H1 (cell line): ENCODE measurements at regions not wholly inside any gene's neighbourhood (a gene's known extent, or its start where the extent isn't known, plus 50 kb on each side); places are given as distances from the start of the nearest gene placed in this dataset.

Experiments
- CBX8 ChIP-seq: fragments of 300-800, 300-1000 bp; sonication (generic); IDR thresholded peaks from 2 replicates; pipeline ENCODE4 v1.7.1; 2016; ENCODE audit warnings: low read depth, low read length, borderline replicate concordance
- CTBP2 ChIP-seq: IDR thresholded peaks from 2 replicates; pipeline ENCODE4 v1.7.0; 2011; ENCODE audit warnings: borderline replicate concordance, mild to moderate bottlenecking, moderate library complexity, mixed read lengths, low read length; ENCODE audit not compliant: insufficient read depth, insufficient read length
- HDAC2 ChIP-seq, 2 experiments: fragments of 300-600 bp in 1 of 2; sonication (generic) in 1 of 2; IDR thresholded peaks; 2 replicates each; pipeline ENCODE4 v1.6.1; 2011 to 2012; ENCODE audit warnings: low read depth in 2 of 2, low read length in 2 of 2, mild to moderate bottlenecking in 2 of 2, moderate library complexity in 2 of 2, borderline replicate concordance in 1 of 2, inconsistent platforms in 1 of 2
- KDM1A ChIP-seq: fragments of 200-600, 300-600 bp; sonication (generic); IDR thresholded peaks from 2 replicates; pipeline ENCODE4 v1.7.1; 2016; ENCODE audit warnings: mild to moderate bottlenecking, low read length, borderline replicate concordance
- KDM4A ChIP-seq: IDR thresholded peaks from one replicate; pipeline ENCODE4 v1.7.1; 2012; ENCODE audit warnings: low read depth, mild to moderate bottlenecking, moderate library complexity, low read length, inconsistent platforms; ENCODE audit not compliant: severe bottlenecking
- POLR2A ChIP-seq, 2 experiments: IDR thresholded peaks; 1 replicate in 1 of 2; 2 replicates in 1 of 2; pipeline ENCODE4 v1.6.1; 2011; ENCODE audit warnings: low read depth in 2 of 2, low read length in 2 of 2, mild to moderate bottlenecking in 2 of 2; ENCODE audit errors: control extremely low read depth in 1 of 2
- POU5F1 ChIP-seq: IDR thresholded peaks from 2 replicates; pipeline ENCODE4 v1.6.1; 2011; ENCODE audit warnings: low read depth, mild to moderate bottlenecking, low read length, moderate library complexity
- RFX5 ChIP-seq: IDR thresholded peaks from 2 replicates; pipeline ENCODE4 v1.6.1; 2011; ENCODE audit warnings: low read depth, low read length, improper control_type of control experiment, borderline replicate concordance
- TBP ChIP-seq: IDR thresholded peaks from 2 replicates; pipeline ENCODE4 v1.6.1; 2011; ENCODE audit warnings: low read depth, low read length, improper control_type of control experiment
- TF ChIP-seq, protein P1 (sequence below): fragments of 300-600 bp; sonication (generic); IDR thresholded peaks from 2 replicates; pipeline ENCODE4 v1.7.1; 2012; ENCODE audit warnings: low read length, moderate library complexity, mild to moderate bottlenecking, inconsistent platforms; ENCODE audit not compliant: insufficient replicate concordance

DNA sequence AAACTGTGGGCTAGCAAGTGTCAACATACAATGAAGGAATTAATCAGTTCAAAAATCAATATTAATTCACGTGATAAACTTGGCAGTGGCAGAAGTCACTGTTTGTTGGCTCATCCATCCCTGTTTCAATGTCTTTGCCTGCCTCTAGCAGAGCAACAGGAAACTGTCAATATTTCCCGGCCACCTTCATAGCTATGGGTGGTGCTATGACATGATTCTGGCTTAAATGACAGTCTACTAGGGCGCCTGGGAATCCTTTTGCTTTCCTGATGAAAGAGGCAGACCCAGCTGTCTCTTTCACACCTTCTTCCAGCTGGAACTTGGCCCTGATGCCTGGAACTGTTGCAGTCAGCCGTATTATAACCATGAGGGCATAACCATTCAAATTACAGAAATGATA lies 72.1 kb upstream of the DNAH5 start (continued):
- TF ChIP-seq, protein P1, sequence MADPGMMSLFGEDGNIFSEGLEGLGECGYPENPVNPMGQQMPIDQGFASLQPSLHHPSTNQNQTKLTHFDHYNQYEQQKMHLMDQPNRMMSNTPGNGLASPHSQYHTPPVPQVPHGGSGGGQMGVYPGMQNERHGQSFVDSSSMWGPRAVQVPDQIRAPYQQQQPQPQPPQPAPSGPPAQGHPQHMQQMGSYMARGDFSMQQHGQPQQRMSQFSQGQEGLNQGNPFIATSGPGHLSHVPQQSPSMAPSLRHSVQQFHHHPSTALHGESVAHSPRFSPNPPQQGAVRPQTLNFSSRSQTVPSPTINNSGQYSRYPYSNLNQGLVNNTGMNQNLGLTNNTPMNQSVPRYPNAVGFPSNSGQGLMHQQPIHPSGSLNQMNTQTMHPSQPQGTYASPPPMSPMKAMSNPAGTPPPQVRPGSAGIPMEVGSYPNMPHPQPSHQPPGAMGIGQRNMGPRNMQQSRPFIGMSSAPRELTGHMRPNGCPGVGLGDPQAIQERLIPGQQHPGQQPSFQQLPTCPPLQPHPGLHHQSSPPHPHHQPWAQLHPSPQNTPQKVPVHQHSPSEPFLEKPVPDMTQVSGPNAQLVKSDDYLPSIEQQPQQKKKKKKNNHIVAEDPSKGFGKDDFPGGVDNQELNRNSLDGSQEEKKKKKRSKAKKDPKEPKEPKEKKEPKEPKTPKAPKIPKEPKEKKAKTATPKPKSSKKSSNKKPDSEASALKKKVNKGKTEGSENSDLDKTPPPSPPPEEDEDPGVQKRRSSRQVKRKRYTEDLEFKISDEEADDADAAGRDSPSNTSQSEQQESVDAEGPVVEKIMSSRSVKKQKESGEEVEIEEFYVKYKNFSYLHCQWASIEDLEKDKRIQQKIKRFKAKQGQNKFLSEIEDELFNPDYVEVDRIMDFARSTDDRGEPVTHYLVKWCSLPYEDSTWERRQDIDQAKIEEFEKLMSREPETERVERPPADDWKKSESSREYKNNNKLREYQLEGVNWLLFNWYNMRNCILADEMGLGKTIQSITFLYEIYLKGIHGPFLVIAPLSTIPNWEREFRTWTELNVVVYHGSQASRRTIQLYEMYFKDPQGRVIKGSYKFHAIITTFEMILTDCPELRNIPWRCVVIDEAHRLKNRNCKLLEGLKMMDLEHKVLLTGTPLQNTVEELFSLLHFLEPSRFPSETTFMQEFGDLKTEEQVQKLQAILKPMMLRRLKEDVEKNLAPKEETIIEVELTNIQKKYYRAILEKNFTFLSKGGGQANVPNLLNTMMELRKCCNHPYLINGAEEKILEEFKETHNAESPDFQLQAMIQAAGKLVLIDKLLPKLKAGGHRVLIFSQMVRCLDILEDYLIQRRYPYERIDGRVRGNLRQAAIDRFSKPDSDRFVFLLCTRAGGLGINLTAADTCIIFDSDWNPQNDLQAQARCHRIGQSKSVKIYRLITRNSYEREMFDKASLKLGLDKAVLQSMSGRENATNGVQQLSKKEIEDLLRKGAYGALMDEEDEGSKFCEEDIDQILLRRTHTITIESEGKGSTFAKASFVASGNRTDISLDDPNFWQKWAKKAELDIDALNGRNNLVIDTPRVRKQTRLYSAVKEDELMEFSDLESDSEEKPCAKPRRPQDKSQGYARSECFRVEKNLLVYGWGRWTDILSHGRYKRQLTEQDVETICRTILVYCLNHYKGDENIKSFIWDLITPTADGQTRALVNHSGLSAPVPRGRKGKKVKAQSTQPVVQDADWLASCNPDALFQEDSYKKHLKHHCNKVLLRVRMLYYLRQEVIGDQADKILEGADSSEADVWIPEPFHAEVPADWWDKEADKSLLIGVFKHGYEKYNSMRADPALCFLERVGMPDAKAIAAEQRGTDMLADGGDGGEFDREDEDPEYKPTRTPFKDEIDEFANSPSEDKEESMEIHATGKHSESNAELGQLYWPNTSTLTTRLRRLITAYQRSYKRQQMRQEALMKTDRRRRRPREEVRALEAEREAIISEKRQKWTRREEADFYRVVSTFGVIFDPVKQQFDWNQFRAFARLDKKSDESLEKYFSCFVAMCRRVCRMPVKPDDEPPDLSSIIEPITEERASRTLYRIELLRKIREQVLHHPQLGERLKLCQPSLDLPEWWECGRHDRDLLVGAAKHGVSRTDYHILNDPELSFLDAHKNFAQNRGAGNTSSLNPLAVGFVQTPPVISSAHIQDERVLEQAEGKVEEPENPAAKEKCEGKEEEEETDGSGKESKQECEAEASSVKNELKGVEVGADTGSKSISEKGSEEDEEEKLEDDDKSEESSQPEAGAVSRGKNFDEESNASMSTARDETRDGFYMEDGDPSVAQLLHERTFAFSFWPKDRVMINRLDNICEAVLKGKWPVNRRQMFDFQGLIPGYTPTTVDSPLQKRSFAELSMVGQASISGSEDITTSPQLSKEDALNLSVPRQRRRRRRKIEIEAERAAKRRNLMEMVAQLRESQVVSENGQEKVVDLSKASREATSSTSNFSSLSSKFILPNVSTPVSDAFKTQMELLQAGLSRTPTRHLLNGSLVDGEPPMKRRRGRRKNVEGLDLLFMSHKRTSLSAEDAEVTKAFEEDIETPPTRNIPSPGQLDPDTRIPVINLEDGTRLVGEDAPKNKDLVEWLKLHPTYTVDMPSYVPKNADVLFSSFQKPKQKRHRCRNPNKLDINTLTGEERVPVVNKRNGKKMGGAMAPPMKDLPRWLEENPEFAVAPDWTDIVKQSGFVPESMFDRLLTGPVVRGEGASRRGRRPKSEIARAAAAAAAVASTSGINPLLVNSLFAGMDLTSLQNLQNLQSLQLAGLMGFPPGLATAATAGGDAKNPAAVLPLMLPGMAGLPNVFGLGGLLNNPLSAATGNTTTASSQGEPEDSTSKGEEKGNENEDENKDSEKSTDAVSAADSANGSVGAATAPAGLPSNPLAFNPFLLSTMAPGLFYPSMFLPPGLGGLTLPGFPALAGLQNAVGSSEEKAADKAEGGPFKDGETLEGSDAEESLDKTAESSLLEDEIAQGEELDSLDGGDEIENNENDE, result no peak
- TF ChIP-seq KDM1A (no peak), POLR2A (IDR thresholded peaks at IDR 0.05; ENCODE audit: control extremely low read depth in 1 of 2, low read depth in 2 of 2, low read length in 2 of 2) (no peak), CTBP2 (no peak), HDAC2 (IDR thresholded peaks at IDR 0.05; ENCODE audit: borderline replicate concordance in 1 of 2, low read depth in 2 of 2, low read length in 2 of 2) (no peak), TBP (no peak), RFX5 (no peak), KDM4A (no peak), POU5F1 (no peak), CBX8 (no peak)
